Body of pancreas (tissue), 4 donors: ENCODE measurements at regions not wholly inside any gene's neighbourhood (a gene's known extent, or its start where the extent isn't known, plus 50 kb on each side); places are given as distances from the start of the nearest gene placed in this dataset.

ENCODE experiments used
- CTCF ChIP-seq, 7 experiments: fragments of 450-650 bp in 4 of 7; fragments of 200-600 bp in 3 of 7; sonication (generic) in 3 of 7; IDR thresholded peaks; one replicate each; pipeline ENCODE4 v1.5.1; 2016 to 2019; ENCODE audit warnings: antibody characterized with exemption in 7 of 7
- POLR2A ChIP-seq, 3 donors: fragments of 450-650 bp; IDR thresholded peaks; one replicate each; pipeline ENCODE4 v1.6.1; 2016; ENCODE audit warnings: antibody characterized with exemption in 3 of 3, mild to moderate bottlenecking in 2 of 3

- TF ChIP-seq CTCF (IDR thresholded peaks at IDR 0.05) = no peak
- no peak for TF ChIP-seq POLR2A (IDR thresholded peaks at IDR 0.05)
Measured at GRCh38 chr2:78082555-78082954, 560.4 kb upstream of the LRRTM4 start.
